HEK293 (cell line): ENCODE measurements at regions not wholly inside any gene's neighbourhood (a gene's known extent, or its start where the extent isn't known, plus 50 kb on each side); places are given as distances from the start of the nearest gene placed in this dataset.

Source experiments
- CTCF ChIA-PET: fragments of 350-600 bp; formaldehyde crosslinking; extraction: SDS; loops from one replicate; lab custom pipeline; 2021; ENCODE audit warnings: antibody characterized with exemption; lab: Yijun Ruan, JAX
- POLR2A ChIA-PET: fragments of 300-600 bp; formaldehyde crosslinking; extraction: SDS; loops from one replicate; lab custom pipeline; 2020; ENCODE audit warnings: antibody characterized with exemption, inconsistent platforms; lab: Yijun Ruan, JAX
- H3K27ac ChIP-seq: fragments of 200-500 bp; sonication (Bioruptor generic); 2 replicates; pipeline ENCODE4 v1.5.1; 2014; ENCODE audit warnings: low read depth, low read length, control low read depth, inconsistent platforms; ENCODE audit errors: extremely low read depth
- H3K36me3 ChIP-seq, 2 experiments: fragments of 200-500 bp in 1 of 2; sonication (Bioruptor generic) in 1 of 2; 1 replicate in 1 of 2; 2 replicates in 1 of 2; pipeline ENCODE4 v1.5.1; 2014 to 2017; ENCODE audit warnings: inconsistent platforms in 2 of 2, low read length in 2 of 2; ENCODE audit not compliant: control insufficient read depth in 2 of 2, insufficient read depth in 1 of 2
- H3K4me1 ChIP-seq: fragments of 200-500 bp; sonication (Bioruptor generic); 2 replicates; pipeline ENCODE4 v1.5.1; 2014; ENCODE audit warnings: mild to moderate bottlenecking, low read length, inconsistent platforms; ENCODE audit not compliant: control insufficient read depth, insufficient read depth
- H3K4me3 ChIP-seq: 2 replicates; pipeline ENCODE4 v1.5.1; 2011; ENCODE audit warnings: low read depth, mild to moderate bottlenecking, control low read depth, low read length, moderate library complexity
- H3K9me3 ChIP-seq: fragments of 200-500 bp; sonication (Bioruptor generic); 2 replicates; pipeline ENCODE4 v1.5.1; 2014; ENCODE audit warnings: low read depth, low read length, inconsistent platforms; ENCODE audit not compliant: control insufficient read depth, insufficient read depth
- GLI4 ChIP-seq: fragments of 450-650 bp; formaldehyde crosslinking; IDR thresholded peaks from 2 replicates; pipeline ENCODE4 v1.5.1; 2016; ENCODE audit warnings: missing biosample characterization, missing genetic modification characterization
- KLF17 ChIP-seq: fragments of 450-650 bp; formaldehyde crosslinking; IDR thresholded peaks from 2 replicates; pipeline ENCODE4 v1.5.1; 2016; ENCODE audit warnings: missing biosample characterization, missing genetic modification characterization
- KLF9 ChIP-seq: fragments of 450-650 bp; formaldehyde crosslinking; IDR thresholded peaks from 2 replicates; pipeline ENCODE4 v1.5.1; 2016; ENCODE audit warnings: missing biosample characterization, missing genetic modification characterization, low read depth
- MEIS1 ChIP-seq: sonication (generic); formaldehyde crosslinking; IDR thresholded peaks from 2 replicates; pipeline ENCODE4 v1.8.1; 2022; ENCODE audit warnings: missing genetic modification reagents, mild to moderate bottlenecking, borderline replicate concordance
- SCRT1 ChIP-seq: fragments of 450-650 bp; formaldehyde crosslinking; IDR thresholded peaks from 2 replicates; pipeline ENCODE4 v1.5.1; 2016; ENCODE audit warnings: missing biosample characterization, missing genetic modification characterization, borderline replicate concordance
- ZBTB1 ChIP-seq: fragments of 450-650 bp; formaldehyde crosslinking; IDR thresholded peaks from 2 replicates; pipeline ENCODE4 v1.5.1; 2016; ENCODE audit warnings: missing biosample characterization, missing genetic modification characterization
- ZNF10 ChIP-seq: fragments of 450-650 bp; formaldehyde crosslinking; IDR thresholded peaks from 2 replicates; pipeline ENCODE4 v1.5.1; 2017; ENCODE audit warnings: missing biosample characterization, missing genetic modification characterization
- ZNF140 ChIP-seq: fragments of 450-650 bp; formaldehyde crosslinking; IDR thresholded peaks from 2 replicates; pipeline ENCODE4 v1.5.1; 2016; ENCODE audit warnings: missing biosample characterization, missing genetic modification characterization
- ZNF174 ChIP-seq: fragments of 450-650 bp; formaldehyde crosslinking; IDR thresholded peaks from 2 replicates; pipeline ENCODE4 v1.5.0; 2017; ENCODE audit warnings: missing biosample characterization, mild to moderate bottlenecking, missing genetic modification characterization
- ZNF292 ChIP-seq: fragments of 450-650 bp; formaldehyde crosslinking; IDR thresholded peaks from 2 replicates; pipeline ENCODE4 v1.5.1; 2016; ENCODE audit warnings: low read depth, missing biosample characterization, missing genetic modification characterization, borderline replicate concordance
- ZNF302 ChIP-seq: fragments of 450-650 bp; formaldehyde crosslinking; IDR thresholded peaks from 2 replicates; pipeline ENCODE4 v1.5.1; 2016; ENCODE audit warnings: missing biosample characterization, missing genetic modification characterization, low read depth
- ZNF311 ChIP-seq: fragments of 450-650 bp; formaldehyde crosslinking; IDR thresholded peaks from 2 replicates; pipeline ENCODE4 v1.5.1; 2017; ENCODE audit warnings: missing biosample characterization, missing genetic modification characterization, borderline replicate concordance
- ZNF37A ChIP-seq: fragments of 450-650 bp; IDR thresholded peaks from 2 replicates; pipeline ENCODE4 v1.5.1; 2018; ENCODE audit warnings: missing biosample characterization, missing genetic modification characterization
- ZNF530 ChIP-seq: fragments of 450-650 bp; formaldehyde crosslinking; IDR thresholded peaks from 2 replicates; pipeline ENCODE4 v1.5.1; 2016; ENCODE audit warnings: low read depth, missing biosample characterization, missing genetic modification characterization
- ZNF548 ChIP-seq: fragments of 450-650 bp; formaldehyde crosslinking; IDR thresholded peaks from 2 replicates; pipeline ENCODE4 v1.5.1; 2016; ENCODE audit warnings: missing biosample characterization, missing genetic modification characterization
- ZNF626 ChIP-seq: fragments of 450-650 bp; sonication (Bioruptor Pico); formaldehyde crosslinking; IDR thresholded peaks from 2 replicates; pipeline ENCODE4 v1.5.1; 2018; ENCODE audit warnings: missing biosample characterization, missing genetic modification characterization, inconsistent platforms
- ZNF791 ChIP-seq: fragments of 450-650 bp; formaldehyde crosslinking; IDR thresholded peaks from 2 replicates; pipeline ENCODE4 v1.5.1; 2016; ENCODE audit warnings: missing biosample characterization, missing genetic modification characterization
- ZNF837 ChIP-seq: fragments of 450-650 bp; formaldehyde crosslinking; IDR thresholded peaks from 2 replicates; pipeline ENCODE4 v1.5.1; 2016; ENCODE audit warnings: missing biosample characterization, missing genetic modification characterization
- ZNF843 ChIP-seq: fragments of 450-650 bp; formaldehyde crosslinking; IDR thresholded peaks from 2 replicates; pipeline ENCODE4 v1.5.1; 2016; ENCODE audit warnings: missing biosample characterization, missing genetic modification characterization
- ZSCAN18 ChIP-seq: fragments of 450-650 bp; formaldehyde crosslinking; IDR thresholded peaks from 2 replicates; pipeline ENCODE4 v1.5.1; 2016; ENCODE audit warnings: missing biosample characterization, missing genetic modification characterization
- ZSCAN23 ChIP-seq: fragments of 450-650 bp; formaldehyde crosslinking; IDR thresholded peaks from 2 replicates; pipeline ENCODE4 v1.5.1; 2016; ENCODE audit warnings: missing biosample characterization, missing genetic modification characterization
- ZSCAN30 ChIP-seq: fragments of 450-650 bp; IDR thresholded peaks from 2 replicates; pipeline ENCODE4 v1.5.1; 2018; ENCODE audit warnings: missing biosample characterization, mild to moderate bottlenecking, missing genetic modification characterization, moderate library complexity
- ZSCAN5A ChIP-seq: fragments of 450-650 bp; formaldehyde crosslinking; IDR thresholded peaks from 2 replicates; pipeline ENCODE4 v1.5.1; 2016; ENCODE audit warnings: missing biosample characterization, missing genetic modification characterization

- no peaks in the 10 kb centered on the region for H3K36me3 ChIP-seq
- TF ChIP-seq ZNF174 = no peak
- no peak for TF ChIP-seq ZNF140 (tag by site-specific recombination)
- no peak for TF ChIP-seq ZNF530 (tag by site-specific recombination)
- no peak for TF ChIP-seq ZSCAN30
- TF ChIP-seq ZNF791 (tag by site-specific recombination) = no peak
- no peak for TF ChIP-seq ZNF837 (tag by site-specific recombination)
- no peak for TF ChIP-seq ZSCAN5A
- no peak for TF ChIP-seq ZNF292 (tag by site-specific recombination)
- no peak for TF ChIP-seq ZNF302 (tag by site-specific recombination)
- TF ChIP-seq ZNF10 (tag by site-specific recombination) = no peak
- TF ChIP-seq GLI4 (tag by site-specific recombination) = no peak
- no peak for TF ChIP-seq KLF9
- no peak for TF ChIP-seq ZNF626 (tag by site-specific recombination)
- TF ChIP-seq ZNF311 (tag by site-specific recombination) = no peak
- no peak for TF ChIP-seq ZSCAN18 (tag by site-specific recombination)
- TF ChIP-seq ZNF37A (tag by site-specific recombination) = no peak
- TF ChIP-seq MEIS1 (CRISPR knock-in tag) = no peak
- TF ChIP-seq, all 188 proteins: peak for 0
- H3K4me3 ChIP-seq = no peak overlapping the region
- no peak overlapping the region for H3K27ac ChIP-seq
- ChIA-PET CTCF (interaction anchor here (2.3 kb wide), 1 partner anchor 33 kb away, joined by 4 read pairs; no protein-coding TSS in a partner anchor), POLR2A (no interaction called here)
- H3K4me1 ChIP-seq = peaks cover 9% of the 10 kb centered on the region
- H3K9me3 ChIP-seq = no peaks in the 10 kb centered on the region
Measured at GRCh38 chr18:70426818-70427217, 138.0 kb downstream of the SOCS6 start.

DNA sequence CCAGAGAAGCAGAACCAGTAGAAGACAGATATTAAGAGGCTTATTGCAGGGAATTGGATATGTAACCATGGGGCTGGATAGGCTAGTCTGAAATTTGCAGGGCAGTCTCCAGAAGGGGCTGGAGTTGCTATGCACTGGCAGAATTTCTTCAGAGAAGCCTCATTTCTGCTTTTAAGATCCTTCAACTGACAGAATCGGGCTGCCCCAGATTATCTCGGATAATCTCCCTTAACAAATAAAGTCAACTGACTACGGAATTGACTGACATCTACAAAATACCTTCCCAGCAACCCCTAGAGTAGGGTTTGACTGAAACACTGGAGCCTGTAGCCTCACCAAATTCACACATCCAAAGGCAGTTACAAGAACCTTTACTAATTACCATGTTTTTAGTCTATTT is 136.4 kb downstream of the SOCS6 start:
- TF ChIP-seq ZBTB1 (tag by site-specific recombination) (no peak), SCRT1 (tag by site-specific recombination) (no peak), ZSCAN23 (no peak), KLF17 (tag by site-specific recombination) (no peak), ZNF548 (tag by site-specific recombination) (no peak), ZNF843 (tag by site-specific recombination) (no peak)
- Histone ChIP-seq H3K4me1 (peaks cover 12% of the 10 kb centered on the region), H3K36me3 (no peaks in the 10 kb centered on the region), H3K9me3 (no peaks in the 10 kb centered on the region), H3K4me3 (no peak overlapping the region), H3K27ac (no peak overlapping the region)
- ChIA-PET CTCF (interaction anchor here (0.7 to 1.1 kb wide), 2 partner anchors 8 to 9 kb away, joined by 3 read pairs; no protein-coding TSS in a partner anchor), POLR2A (no interaction called here)
